ENCODE measurements at regions not wholly inside any gene's neighbourhood (a gene's known extent, or its start where the extent isn't known, plus 50 kb on each side); places are given as distances from the start of the nearest gene placed in this dataset.
A peak's percentile ranks its signal among the peaks of the same experiment; 100 is the strongest.

DNA sequence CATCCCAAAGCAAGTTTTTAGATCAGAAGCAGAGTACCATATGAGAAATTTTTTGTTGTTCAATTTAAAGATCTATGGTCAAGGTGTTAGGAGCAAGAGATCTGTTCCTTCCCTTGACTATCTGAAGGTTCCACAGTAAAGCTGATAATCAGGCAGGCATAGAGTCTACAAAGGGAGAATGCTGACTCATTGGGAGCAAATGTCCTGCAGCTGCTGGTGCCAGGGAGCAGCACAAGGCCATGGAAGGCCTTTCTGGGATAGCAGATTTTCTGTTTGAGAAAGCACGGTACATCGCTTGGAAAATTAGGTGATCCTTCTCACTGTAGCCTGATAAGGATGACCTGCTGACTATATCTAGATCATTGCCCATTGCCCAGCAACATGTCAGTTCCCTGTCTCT, 210.1 kb upstream of the C1orf87 start:
- H3K4me3 ChIP-seq (ENCODE audit: low read depth, low read length) = no peak overlapping the region
- TF ChIP-seq CTCF (IDR thresholded peaks at IDR 0.05; ENCODE audit: insufficient read depth, low read depth, low read length, missing control alignments) = no peak
- DNase-seq (ENCODE audit: low read depth) = no peak

DNA sequence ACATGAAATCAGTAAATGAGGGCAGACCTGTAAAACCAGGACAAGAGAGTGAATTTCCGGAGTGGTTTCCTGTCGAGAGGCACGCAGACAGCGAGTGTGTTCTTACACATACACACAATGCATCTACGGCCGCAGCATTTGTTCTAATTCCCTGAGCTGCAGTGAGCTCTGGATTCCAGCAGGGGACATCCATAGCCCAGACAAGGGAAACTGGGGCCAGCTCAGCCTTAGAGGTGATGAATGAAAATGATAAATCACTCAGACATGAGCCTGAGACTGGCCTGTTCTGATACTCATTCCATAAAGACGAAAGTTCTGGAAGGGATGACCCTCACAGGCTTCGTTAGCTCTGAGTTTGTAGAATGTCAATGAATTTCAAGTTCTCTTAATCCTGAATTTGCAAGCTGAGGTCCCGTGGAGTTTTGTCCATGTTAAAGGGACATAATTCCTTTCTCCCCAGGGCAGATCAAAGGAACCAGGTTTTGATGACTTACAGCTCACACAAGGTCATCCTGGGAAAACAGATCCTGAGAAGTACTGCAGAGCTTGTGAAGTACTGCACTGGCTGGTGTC, 207.9 kb upstream of the C1orf87 start:
- H3K4me3 ChIP-seq (ENCODE audit: low read depth, low read length) = no peak overlapping the region
- DNase-seq (ENCODE audit: low read depth) = peak; percentile 48
- TF ChIP-seq CTCF (IDR thresholded peaks at IDR 0.05; ENCODE audit: insufficient read depth, low read depth, low read length, missing control alignments) = peak; percentile 65

GRCh38 chr1:60280819-60281218, 207.2 kb upstream of the C1orf87 start:
- H3K4me3 ChIP-seq (ENCODE audit: low read depth, low read length) = no peak overlapping the region

GRCh38 chr1:60280256-60280655, 206.7 kb upstream of the C1orf87 start:
- H3K4me3 ChIP-seq (ENCODE audit: low read depth, low read length) = no peak overlapping the region
- no peak for DNase-seq (ENCODE audit: low read depth)
- TF ChIP-seq CTCF (IDR thresholded peaks at IDR 0.05; ENCODE audit: insufficient read depth, low read depth, low read length, missing control alignments) = no peak

More at GRCh38 chr1:60280819-60281218, 207.2 kb upstream of the C1orf87 start:
- TF ChIP-seq CTCF (IDR thresholded peaks at IDR 0.05; ENCODE audit: insufficient read depth, low read depth, low read length, missing control alignments) = no peak
- no peak for DNase-seq (ENCODE audit: low read depth)

DNA sequence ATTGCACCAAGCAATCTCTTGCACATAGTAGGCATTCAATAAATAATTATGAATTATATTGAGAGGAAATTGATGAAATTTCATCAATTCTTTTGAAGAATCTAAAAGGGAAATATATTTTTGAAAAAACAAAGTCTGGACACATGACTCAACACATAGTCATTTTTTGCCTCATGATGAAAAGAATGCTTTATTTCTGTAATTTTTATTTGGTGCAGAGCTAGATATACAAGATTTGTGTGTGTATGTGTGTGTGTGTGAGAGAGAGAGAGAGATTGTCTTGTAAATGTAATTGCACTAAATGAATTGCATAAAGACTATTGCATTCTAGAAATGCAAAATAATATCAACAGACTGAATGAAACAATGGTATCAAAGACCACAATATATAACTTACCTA, 206.2 kb upstream of the C1orf87 start:
- DNase-seq (ENCODE audit: low read depth) = no peak
- TF ChIP-seq CTCF (IDR thresholded peaks at IDR 0.05; ENCODE audit: insufficient read depth, low read depth, low read length, missing control alignments) = no peak

GRCh38 chr1:60277269-60277668, 203.7 kb upstream of the C1orf87 start:
- no peak overlapping the region for H3K4me3 ChIP-seq (ENCODE audit: low read depth, low read length)
- DNase-seq (ENCODE audit: low read depth) = no peak
- TF ChIP-seq CTCF (IDR thresholded peaks at IDR 0.05; ENCODE audit: insufficient read depth, low read depth, low read length, missing control alignments) = no peak

More for the DNA sequence above, 206.2 kb upstream of the C1orf87 start:
- H3K4me3 ChIP-seq (ENCODE audit: low read depth, low read length) = no peak overlapping the region
